H9 (cell line): ENCODE measurements at regions not wholly inside any gene's neighbourhood (a gene's known extent, or its start where the extent isn't known, plus 50 kb on each side); places are given as distances from the start of the nearest gene placed in this dataset.

ENCODE experiments used
- DNase-seq: peaks from one replicate; pipeline ENCODE4 v3.0.0-alpha.2; 2017
- H2AFZ ChIP-seq: one replicate; pipeline ENCODE4 v1.6.1; 2013; ENCODE audit warnings: mild to moderate bottlenecking, low read length, control low read depth, moderate library complexity
- H2AK5ac ChIP-seq: 2 replicates; pipeline ENCODE4 v1.6.1; 2013; ENCODE audit warnings: low read length, control low read depth, mixed read lengths; ENCODE audit not compliant: insufficient read length
- H2BK120ac ChIP-seq: one replicate; pipeline ENCODE4 v1.6.1; 2013; ENCODE audit warnings: low read depth, mild to moderate bottlenecking, low read length, control low read depth, inconsistent platforms; ENCODE audit not compliant: poor library complexity, severe bottlenecking
- H2BK12ac ChIP-seq: 2 replicates; pipeline ENCODE4 v1.6.1; 2013; ENCODE audit warnings: low read length, control low read depth, mixed read lengths, low read depth; ENCODE audit not compliant: insufficient read length
- H2BK15ac ChIP-seq: 2 replicates; pipeline ENCODE4 v1.6.1; 2013; ENCODE audit warnings: low read depth, low read length, control low read depth
- H2BK20ac ChIP-seq: one replicate; pipeline ENCODE4 v1.6.1; 2013; ENCODE audit warnings: low read depth, mild to moderate bottlenecking, low read length, control low read depth, inconsistent platforms; ENCODE audit not compliant: poor library complexity, severe bottlenecking
- H2BK5ac ChIP-seq: 2 replicates; pipeline ENCODE4 v1.6.1; 2013; ENCODE audit warnings: low read length, control low read depth, mixed read lengths; ENCODE audit not compliant: insufficient read length
- H3K14ac ChIP-seq: 2 replicates; pipeline ENCODE4 v1.6.1; 2013; ENCODE audit warnings: low read length, control low read depth; ENCODE audit not compliant: insufficient read depth
- H3K18ac ChIP-seq: 2 replicates; pipeline ENCODE4 v1.6.1; 2013; ENCODE audit warnings: low read depth, mild to moderate bottlenecking, mixed read lengths, low read length, control low read depth; ENCODE audit not compliant: insufficient read length
- H3K23ac ChIP-seq: 2 replicates; pipeline ENCODE4 v1.6.1; 2013; ENCODE audit warnings: low read length, control low read depth, mixed read lengths, low read depth; ENCODE audit not compliant: insufficient read length
- H3K23me2 ChIP-seq: 2 replicates; pipeline ENCODE4 v1.6.1; 2013; ENCODE audit warnings: low read depth, mild to moderate bottlenecking, mixed read lengths, low read length, control low read depth; ENCODE audit not compliant: insufficient read length, poor library complexity, severe bottlenecking
- H3K27ac ChIP-seq: 2 replicates; pipeline ENCODE4 v1.5.1; 2013; ENCODE audit warnings: low read length, control low read depth, mixed read lengths, low read depth; ENCODE audit not compliant: insufficient read length
- H3K27me3 ChIP-seq: 2 replicates; pipeline ENCODE4 v1.6.1; 2013; ENCODE audit warnings: low read length, control low read depth, inconsistent platforms; ENCODE audit not compliant: insufficient read depth
- H3K4ac ChIP-seq: 2 replicates; pipeline ENCODE4 v1.6.1; 2013; ENCODE audit warnings: low read depth, mild to moderate bottlenecking, control low read depth, inconsistent platforms, low read length, moderate library complexity
- H3K4me1 ChIP-seq: 2 replicates; pipeline ENCODE4 v1.6.1; 2013; ENCODE audit warnings: low read length, control low read depth, inconsistent platforms; ENCODE audit not compliant: insufficient read depth
- H3K4me2 ChIP-seq: 2 replicates; pipeline ENCODE4 v1.6.1; 2013; ENCODE audit warnings: low read length, control low read depth, mixed read lengths; ENCODE audit not compliant: insufficient read length, insufficient read depth
- H3K56ac ChIP-seq: 2 replicates; pipeline ENCODE4 v1.6.1; 2013; ENCODE audit warnings: low read depth, mild to moderate bottlenecking, mixed read lengths, low read length, control low read depth; ENCODE audit not compliant: insufficient read length
- H3K79me1 ChIP-seq: 2 replicates; pipeline ENCODE4 v1.6.1; 2013; ENCODE audit warnings: low read depth, mild to moderate bottlenecking, moderate library complexity, low read length, control low read depth, inconsistent platforms; ENCODE audit not compliant: insufficient read depth, poor library complexity, severe bottlenecking
- H3K79me2 ChIP-seq: 2 replicates; pipeline ENCODE4 v1.6.1; 2013; ENCODE audit warnings: low read length, control low read depth, inconsistent platforms; ENCODE audit not compliant: insufficient read depth
- H3K9ac ChIP-seq: 2 replicates; pipeline ENCODE4 v1.6.1; 2013; ENCODE audit warnings: low read length, control low read depth, mixed read lengths; ENCODE audit not compliant: insufficient read length; ENCODE audit errors: extremely low read depth
- H3K9me3 ChIP-seq: one replicate; pipeline ENCODE4 v1.6.1; 2013; ENCODE audit warnings: low read depth, low read length, inconsistent platforms; ENCODE audit not compliant: control insufficient read depth
- H3T11ph ChIP-seq: one replicate; pipeline ENCODE4 v1.6.1; 2013; ENCODE audit warnings: mild to moderate bottlenecking, low read length, control low read depth, inconsistent platforms
- H4K20me1 ChIP-seq: one replicate; pipeline ENCODE4 v1.6.1; 2013; ENCODE audit not compliant: control insufficient read depth, insufficient read length, insufficient read depth
- H4K5ac ChIP-seq: 2 replicates; pipeline ENCODE4 v1.6.1; 2013; ENCODE audit warnings: low read depth, mild to moderate bottlenecking, mixed read lengths, low read length, control low read depth; ENCODE audit not compliant: insufficient read length
- H4K8ac ChIP-seq: replicated peaks from 2 replicates; pipeline ENCODE4 v1.6.1; 2013; ENCODE audit warnings: low read length, control low read depth, mixed read lengths, low read depth; ENCODE audit not compliant: insufficient read length
- H4K91ac ChIP-seq: 2 replicates; pipeline ENCODE4 v1.6.1; 2013; ENCODE audit warnings: low read depth, mild to moderate bottlenecking, moderate library complexity, mixed read lengths, low read length, control low read depth; ENCODE audit not compliant: insufficient read length
- H3K27ac Mint-ChIP-seq, 3 experiments: 2 replicates in 2 of 3; 3 replicates in 1 of 3; pipeline ENCODE4 v1.8.0; 2020 to 2021; ENCODE audit warnings: mixed read lengths in 3 of 3, mild to moderate bottlenecking in 1 of 3, moderate library complexity in 1 of 3
- H3K27me3 Mint-ChIP-seq: 2 replicates; pipeline ENCODE4 v1.8.0; 2021; ENCODE audit warnings: low read depth, mild to moderate bottlenecking, moderate library complexity, mixed read lengths
- H3K36me3 Mint-ChIP-seq, 3 experiments: 2 replicates in 2 of 3; 3 replicates in 1 of 3; pipeline ENCODE4 v1.8.0; 2020 to 2021; ENCODE audit warnings: low read depth in 3 of 3, mixed read lengths in 3 of 3; ENCODE audit not compliant: insufficient read depth in 1 of 3
- H3K4me1 Mint-ChIP-seq, 2 experiments: 2 replicates each; pipeline ENCODE4 v1.8.0; 2020; ENCODE audit warnings: mixed read lengths in 2 of 2
- H3K4me3 Mint-ChIP-seq, 2 experiments: 2 replicates in 1 of 2; 3 replicates in 1 of 2; pipeline ENCODE4 v1.8.0; 2020 to 2021; ENCODE audit warnings: mild to moderate bottlenecking in 2 of 2, mixed read lengths in 2 of 2, moderate library complexity in 1 of 2
- H3K9me3 Mint-ChIP-seq, 2 experiments: 2 replicates in 1 of 2; 3 replicates in 1 of 2; pipeline ENCODE4 v1.8.0; 2020; ENCODE audit warnings: mild to moderate bottlenecking in 2 of 2, mixed read lengths in 2 of 2, moderate library complexity in 1 of 2
- WGBS: extraction: QIAGEN DNeasy Blood & Tissue Kit; methylation state at CpG from one replicate; pipeline ENCODE4 v1.1.7; 2013; ENCODE audit warnings: missing lambda C conversion rate, low lambda C conversion rate, mixed read lengths; ENCODE audit not compliant: insufficient read length; ENCODE audit errors: extremely low coverage; 5-methylcytosine and 5-hydroxymethylcytosine counted together
- TF ChIP-seq, protein P1 (sequence below): fragments of 200-600 bp; sonication (generic); conservative IDR thresholded peaks from 3 replicates; pipeline ENCODE4 v1.8.0; 2021; ENCODE audit warnings: antibody characterized with exemption, mild to moderate bottlenecking

DNA sequence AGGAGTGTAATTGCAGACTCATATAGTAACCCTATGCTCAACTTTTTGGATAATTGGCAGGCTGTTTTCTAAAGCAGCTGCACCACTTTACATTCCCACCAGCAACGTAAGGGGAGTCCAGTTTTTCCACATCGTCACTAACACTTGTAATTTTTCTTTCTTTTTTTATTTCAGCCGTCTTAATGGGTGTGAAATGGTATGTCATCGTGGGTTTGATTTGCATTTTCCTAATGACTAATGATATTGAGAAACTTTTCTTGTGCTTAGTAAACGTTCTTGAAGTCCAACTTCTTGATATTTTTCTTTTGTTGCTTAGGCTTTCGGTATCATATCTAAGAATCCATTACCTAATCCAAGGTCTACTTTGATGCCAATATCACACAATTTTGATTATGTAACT is 95.3 kb upstream of the IL1RAPL1 start:
- Histone ChIP-seq H3K9ac (no peak overlapping the region), H2BK120ac (no peak overlapping the region), H3K4me1 (no peaks in the 10 kb centered on the region), H3K14ac (no peak overlapping the region), H2BK20ac (no peak overlapping the region), H2BK5ac (no peak overlapping the region), H3K27ac (no peak overlapping the region), H4K91ac (no peak overlapping the region), H3K23me2 (no peaks in the 10 kb centered on the region), H2BK15ac (no peak overlapping the region), H4K8ac (no peak overlapping the region), H3K9me3 (no peaks in the 10 kb centered on the region), H3K4ac (no peak overlapping the region), H2AK5ac (no peak overlapping the region), H3K56ac (no peak overlapping the region), H2BK12ac (no peak overlapping the region), H3K79me1 (no peaks in the 10 kb centered on the region), H4K20me1 (no peaks in the 10 kb centered on the region), H3K79me2 (no peaks in the 10 kb centered on the region), H3K27me3 (no peaks in the 10 kb centered on the region), H3T11ph (no peak overlapping the region), H4K5ac (no peak overlapping the region), H3K18ac (no peak overlapping the region), H3K4me2 (no peak overlapping the region), H2AFZ (no peak overlapping the region), H3K23ac (no peak overlapping the region)
- H3K27ac Mint-ChIP-seq = no peak overlapping the region
- peaks cover 0 to 2% (median 0%) of the 10 kb centered on the region in 3 experiments; a peak in 4 of 7 replicates for H3K36me3 Mint-ChIP-seq
- no CpG with 5 or more reads among the region's 6 CpGs for WGBS
- no peak overlapping the region for H3K4me3 Mint-ChIP-seq
- TF ChIP-seq, protein P1, sequence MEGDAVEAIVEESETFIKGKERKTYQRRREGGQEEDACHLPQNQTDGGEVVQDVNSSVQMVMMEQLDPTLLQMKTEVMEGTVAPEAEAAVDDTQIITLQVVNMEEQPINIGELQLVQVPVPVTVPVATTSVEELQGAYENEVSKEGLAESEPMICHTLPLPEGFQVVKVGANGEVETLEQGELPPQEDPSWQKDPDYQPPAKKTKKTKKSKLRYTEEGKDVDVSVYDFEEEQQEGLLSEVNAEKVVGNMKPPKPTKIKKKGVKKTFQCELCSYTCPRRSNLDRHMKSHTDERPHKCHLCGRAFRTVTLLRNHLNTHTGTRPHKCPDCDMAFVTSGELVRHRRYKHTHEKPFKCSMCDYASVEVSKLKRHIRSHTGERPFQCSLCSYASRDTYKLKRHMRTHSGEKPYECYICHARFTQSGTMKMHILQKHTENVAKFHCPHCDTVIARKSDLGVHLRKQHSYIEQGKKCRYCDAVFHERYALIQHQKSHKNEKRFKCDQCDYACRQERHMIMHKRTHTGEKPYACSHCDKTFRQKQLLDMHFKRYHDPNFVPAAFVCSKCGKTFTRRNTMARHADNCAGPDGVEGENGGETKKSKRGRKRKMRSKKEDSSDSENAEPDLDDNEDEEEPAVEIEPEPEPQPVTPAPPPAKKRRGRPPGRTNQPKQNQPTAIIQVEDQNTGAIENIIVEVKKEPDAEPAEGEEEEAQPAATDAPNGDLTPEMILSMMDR = no peak
- H3K4me1 Mint-ChIP-seq = peaks cover 4 to 33% of the 10 kb centered on the region in 2 experiments
- H3K27me3 Mint-ChIP-seq = no peaks in the 10 kb centered on the region
- H3K9me3 Mint-ChIP-seq = peaks cover 9 to 57% of the 10 kb centered on the region in 2 experiments; a peak in 4 of 5 replicates
- no peak for DNase-seq
